Fibroblast of lung (primary cell): ENCODE measurements at regions not wholly inside any gene's neighbourhood (a gene's known extent, or its start where the extent isn't known, plus 50 kb on each side); places are given as distances from the start of the nearest gene placed in this dataset.

Experiments
- DNase-seq, 2 donors: peaks; one replicate each; pipeline versions ENCODE4 v3.0.0 to v3.0.0-alpha.2; 2010; ENCODE audit warnings: low read depth in 2 of 2
- H2AFZ ChIP-seq: 2 replicates; pipeline ENCODE4 v1.5.1; 2012; ENCODE audit warnings: low read length, control low read depth, inconsistent platforms
- H3K27ac ChIP-seq: 2 replicates; pipeline ENCODE4 v1.5.1; 2011; ENCODE audit warnings: low read length, control low read depth; ENCODE audit not compliant: insufficient read depth
- H3K27me3 ChIP-seq: 2 replicates; pipeline ENCODE4 v1.5.1; 2011; ENCODE audit warnings: mild to moderate bottlenecking, low read length; ENCODE audit not compliant: control insufficient read depth, insufficient read depth
- H3K36me3 ChIP-seq: 2 replicates; pipeline ENCODE4 v1.5.1; 2011; ENCODE audit warnings: low read length; ENCODE audit not compliant: control insufficient read depth, insufficient read depth
- H3K4me1 ChIP-seq: 2 replicates; pipeline ENCODE4 v1.5.1; 2011; ENCODE audit warnings: low read length; ENCODE audit not compliant: control insufficient read depth, insufficient read depth; ENCODE audit errors: extremely low read depth
- H3K4me2 ChIP-seq: 2 replicates; pipeline ENCODE4 v1.5.1; 2011; ENCODE audit warnings: low read length, control low read depth; ENCODE audit not compliant: insufficient read depth; ENCODE audit errors: extremely low read depth
- H3K4me3 ChIP-seq, 4 experiments: fragments of 200-600 bp in 1 of 4; sonication (generic) in 1 of 4; replicated peaks in 1 of 4; 2 replicates each; pipeline ENCODE4 v1.5.1; 2011 to 2016; ENCODE audit warnings: low read length in 4 of 4, low read depth in 3 of 4, mild to moderate bottlenecking in 3 of 4, control low read depth in 2 of 4, inconsistent platforms in 1 of 4, mixed read lengths in 1 of 4; ENCODE audit not compliant: insufficient read depth in 1 of 4; ENCODE audit errors: control extremely low read depth in 1 of 4
- H3K79me2 ChIP-seq: 2 replicates; pipeline ENCODE4 v1.5.1; 2012; ENCODE audit warnings: mild to moderate bottlenecking, low read length, inconsistent platforms; ENCODE audit not compliant: control insufficient read depth, insufficient read depth
- H3K9ac ChIP-seq: 2 replicates; pipeline ENCODE4 v1.5.1; 2011; ENCODE audit warnings: mild to moderate bottlenecking, low read length, control low read depth; ENCODE audit not compliant: insufficient read depth
- H3K9me3 ChIP-seq: 2 replicates; pipeline ENCODE4 v1.5.1; 2012; ENCODE audit warnings: low read depth, low read length; ENCODE audit not compliant: control insufficient read depth, insufficient read depth
- H4K20me1 ChIP-seq: 2 replicates; pipeline ENCODE4 v1.5.1; 2011; ENCODE audit warnings: low read length; ENCODE audit not compliant: control insufficient read depth, insufficient read depth; ENCODE audit errors: extremely low read depth
- EZH2 ChIP-seq: IDR thresholded peaks from 2 replicates; pipeline ENCODE4 v1.5.1; 2012; ENCODE audit warnings: low read length, control low read depth, mild to moderate bottlenecking; ENCODE audit errors: missing control alignments
- TF ChIP-seq, protein P1 (sequence below), 2 donors: IDR thresholded peaks in 1 of 2; conservative IDR thresholded peaks in 1 of 2; 1 replicate in 1 of 2; 2 replicates in 1 of 2; pipeline ENCODE4 v1.5.1; 2011 to 2012; ENCODE audit warnings: low read length in 2 of 2, control low read depth in 1 of 2, inconsistent platforms in 1 of 2, low read depth in 1 of 2, mild to moderate bottlenecking in 1 of 2

DNA sequence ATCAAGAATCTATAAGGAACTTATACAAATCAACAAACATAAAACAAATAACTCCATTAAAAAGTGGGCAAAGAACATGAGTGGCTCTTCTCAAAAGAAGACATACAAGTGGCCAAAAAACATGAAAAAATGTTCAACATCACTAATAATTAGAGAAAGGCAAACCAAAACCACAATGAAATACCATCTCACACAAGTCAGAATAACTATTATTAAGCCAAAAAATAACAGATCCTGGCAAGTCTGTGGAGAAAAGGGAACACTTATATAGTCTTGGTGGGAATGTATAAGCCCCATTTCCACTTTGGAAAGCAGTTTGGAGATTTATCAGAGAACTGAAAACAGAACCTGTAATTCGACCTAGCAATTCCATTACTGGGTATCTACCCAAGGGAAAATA lies 921.0 kb downstream of the KCNA4 start:
- Histone ChIP-seq H4K20me1 (no peaks in the 10 kb centered on the region), H3K4me2 (no peak overlapping the region), H2AFZ (no peak overlapping the region), H3K9me3 (no peaks in the 10 kb centered on the region), H3K4me1 (peaks cover 3% of the 10 kb centered on the region), H3K27me3 (no peaks in the 10 kb centered on the region), H3K36me3 (no peaks in the 10 kb centered on the region), H3K9ac (no peak overlapping the region), H3K27ac (no peak overlapping the region), H3K4me3 (no peak overlapping the region), H3K79me2 (no peaks in the 10 kb centered on the region)
- TF ChIP-seq, protein P1, sequence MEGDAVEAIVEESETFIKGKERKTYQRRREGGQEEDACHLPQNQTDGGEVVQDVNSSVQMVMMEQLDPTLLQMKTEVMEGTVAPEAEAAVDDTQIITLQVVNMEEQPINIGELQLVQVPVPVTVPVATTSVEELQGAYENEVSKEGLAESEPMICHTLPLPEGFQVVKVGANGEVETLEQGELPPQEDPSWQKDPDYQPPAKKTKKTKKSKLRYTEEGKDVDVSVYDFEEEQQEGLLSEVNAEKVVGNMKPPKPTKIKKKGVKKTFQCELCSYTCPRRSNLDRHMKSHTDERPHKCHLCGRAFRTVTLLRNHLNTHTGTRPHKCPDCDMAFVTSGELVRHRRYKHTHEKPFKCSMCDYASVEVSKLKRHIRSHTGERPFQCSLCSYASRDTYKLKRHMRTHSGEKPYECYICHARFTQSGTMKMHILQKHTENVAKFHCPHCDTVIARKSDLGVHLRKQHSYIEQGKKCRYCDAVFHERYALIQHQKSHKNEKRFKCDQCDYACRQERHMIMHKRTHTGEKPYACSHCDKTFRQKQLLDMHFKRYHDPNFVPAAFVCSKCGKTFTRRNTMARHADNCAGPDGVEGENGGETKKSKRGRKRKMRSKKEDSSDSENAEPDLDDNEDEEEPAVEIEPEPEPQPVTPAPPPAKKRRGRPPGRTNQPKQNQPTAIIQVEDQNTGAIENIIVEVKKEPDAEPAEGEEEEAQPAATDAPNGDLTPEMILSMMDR (conservative IDR thresholded peaks at IDR 0.05 in 1 of 2, IDR thresholded peaks at IDR 0.05 in 1 of 2; ENCODE audit: low read depth in 1 of 2, low read length in 2 of 2), result no peak
- no peak for TF ChIP-seq EZH2
- peak in 1 of 2 donors; percentile 46 for DNase-seq

DNA sequence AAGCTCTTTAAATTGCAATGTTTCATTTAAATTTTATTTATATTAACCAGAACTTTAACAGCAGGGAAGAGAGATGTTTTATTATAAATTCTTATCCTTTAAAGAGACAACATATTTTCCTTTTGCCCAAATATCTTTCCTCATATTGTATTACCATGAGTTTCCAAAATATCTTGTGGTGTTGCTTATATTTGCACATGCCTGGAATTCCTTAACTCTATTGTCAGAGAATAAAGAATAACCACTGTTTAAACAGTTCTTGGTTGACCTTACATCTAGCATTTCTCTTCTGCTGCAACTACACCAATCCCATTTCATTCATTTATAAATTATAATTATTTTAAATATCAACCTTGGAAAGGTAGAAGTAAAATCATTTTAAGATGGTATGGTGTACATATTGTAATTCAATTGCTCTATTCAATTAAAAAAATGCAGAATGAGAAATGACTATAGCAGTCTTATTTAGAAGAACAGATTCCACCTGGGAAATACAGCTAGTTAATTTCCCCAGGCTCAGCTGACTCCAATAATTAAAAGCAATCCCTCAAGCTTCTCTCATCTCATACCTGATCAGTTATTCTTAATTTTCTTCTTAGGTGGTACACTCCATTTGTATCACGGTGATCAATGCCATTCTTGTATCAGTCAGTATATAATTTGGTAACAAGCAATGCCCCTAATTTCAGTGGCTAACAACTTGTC lies 923.3 kb downstream of the KCNA4 start:
- H2AFZ ChIP-seq, result no peak overlapping the region
- H3K9ac ChIP-seq, result no peak overlapping the region

DNA sequence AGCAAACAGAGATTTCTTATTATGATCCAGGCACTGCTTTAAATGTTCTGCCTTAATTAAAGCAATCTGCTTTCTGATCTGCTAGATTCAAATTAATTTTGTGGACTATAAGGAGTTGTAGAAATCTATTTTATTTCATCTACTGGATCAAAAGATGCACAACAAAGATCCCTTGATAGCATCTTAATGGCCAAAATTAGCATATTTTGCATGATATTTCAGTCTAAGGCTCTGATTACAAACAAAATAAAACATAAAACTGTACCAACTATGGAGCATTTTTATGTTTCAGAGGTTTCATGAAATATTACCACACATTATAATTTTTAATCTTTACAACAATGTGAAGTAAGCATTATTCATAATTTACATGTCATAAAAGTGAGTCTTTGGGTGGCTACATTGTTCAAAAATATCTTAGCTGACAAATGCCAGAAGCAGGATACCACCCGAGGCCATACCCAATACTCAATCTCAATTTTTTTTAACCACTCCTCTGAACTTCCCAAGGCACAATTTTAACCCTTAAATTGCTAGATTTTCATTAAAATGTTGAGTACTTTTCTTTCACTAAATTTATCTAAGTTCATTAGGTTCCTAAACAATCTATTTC lies 929.5 kb downstream of the KCNA4 start:
- TF ChIP-seq, protein P1 (conservative IDR thresholded peaks at IDR 0.05 in 1 of 2, IDR thresholded peaks at IDR 0.05 in 1 of 2; ENCODE audit: low read depth in 1 of 2, low read length in 2 of 2), result no peak
- TF ChIP-seq EZH2, result no peak
- Histone ChIP-seq H3K27me3 (no peaks in the 10 kb centered on the region), H4K20me1 (no peaks in the 10 kb centered on the region), H3K9me3 (no peaks in the 10 kb centered on the region), H3K4me3 (no peak overlapping the region), H3K4me1 (no peaks in the 10 kb centered on the region), H3K79me2 (no peaks in the 10 kb centered on the region), H2AFZ (no peak overlapping the region), H3K9ac (no peak overlapping the region), H3K36me3 (no peaks in the 10 kb centered on the region), H3K4me2 (no peak overlapping the region), H3K27ac (no peak overlapping the region)
- no peak for DNase-seq

More for the DNA sequence above, 923.3 kb downstream of the KCNA4 start:
- TF ChIP-seq EZH2, result no peak
- TF ChIP-seq, protein P1 (conservative IDR thresholded peaks at IDR 0.05 in 1 of 2, IDR thresholded peaks at IDR 0.05 in 1 of 2; ENCODE audit: low read depth in 1 of 2, low read length in 2 of 2), result no peak
- Histone ChIP-seq H3K4me2 (peak overlapping the region; percentile 17), H3K9me3 (no peaks in the 10 kb centered on the region), H3K4me3 (no peak overlapping the region), H4K20me1 (no peaks in the 10 kb centered on the region), H3K27ac (peak overlapping the region; percentile 3), H3K27me3 (no peaks in the 10 kb centered on the region), H3K4me1 (peaks cover 3% of the 10 kb centered on the region), H3K79me2 (no peaks in the 10 kb centered on the region), H3K36me3 (no peaks in the 10 kb centered on the region)
- peak; percentile 11 to 82 for DNase-seq
